K562 (cell line): ENCODE measurements at regions not wholly inside any gene's neighbourhood (a gene's known extent, or its start where the extent isn't known, plus 50 kb on each side); places are given as distances from the start of the nearest gene placed in this dataset.

Source experiments
- HLTF ChIP-seq: fragments of 450-650 bp; IDR thresholded peaks from 2 replicates; pipeline ENCODE4 v1.6.1; 2016
- MEF2D ChIP-seq: conservative IDR thresholded peaks from 2 replicates; pipeline ENCODE4 v1.6.1; 2016; ENCODE audit warnings: low read depth, missing genetic modification characterization, missing compliant biosample characterization
- NCOA2 ChIP-seq, 2 experiments: fragments of 450-650 bp; IDR thresholded peaks; 2 replicates each; pipeline ENCODE4 v1.6.1; 2018; ENCODE audit warnings: mild to moderate bottlenecking in 2 of 2, moderate library complexity in 1 of 2; ENCODE audit not compliant: partially characterized antibody in 2 of 2
- PTBP1 ChIP-seq: fragments of 200-400 bp; formaldehyde crosslinking; IDR thresholded peaks from 2 replicates; pipeline ENCODE4 v1.6.1; 2017; ENCODE audit warnings: low read depth, low read length
- SP1 ChIP-seq: sonication (generic); formaldehyde crosslinking; IDR thresholded peaks from 2 replicates; pipeline ENCODE4 v1.8.1; 2022; ENCODE audit warnings: mild to moderate bottlenecking, missing genetic modification reagents

DNA sequence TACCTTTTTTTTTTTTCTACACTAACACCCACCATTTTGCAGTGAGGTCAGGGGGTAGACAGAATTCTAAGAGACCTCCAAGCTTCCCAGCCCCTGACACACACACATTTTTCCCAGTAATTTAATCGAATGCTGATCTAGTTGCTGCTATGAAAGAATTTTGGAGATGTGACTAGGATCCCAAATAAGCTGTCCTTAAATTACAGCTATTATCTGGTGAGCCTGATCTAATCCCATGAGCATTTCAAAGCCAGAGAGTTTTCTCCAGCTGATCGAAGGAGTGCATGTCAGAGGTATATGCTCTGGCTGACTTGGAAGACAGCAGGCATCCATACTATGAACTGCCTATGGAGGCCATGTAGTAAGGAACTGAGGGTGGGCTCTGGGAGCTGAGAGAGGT lies 503.8 kb upstream of the MARCKS start:
- no peak for TF ChIP-seq SP1 (CRISPR knock-in tag)
- no peak for TF ChIP-seq PTBP1
- no peak for TF ChIP-seq NCOA2 (IDR thresholded peaks at IDR 0.05; ENCODE audit: partially characterized antibody in 2 of 2)
- TF ChIP-seq MEF2D (tag), result no peak
- TF ChIP-seq HLTF, result no peak
